Gastroesophageal sphincter (tissue), 4 donors: ENCODE measurements at regions not wholly inside any gene's neighbourhood (a gene's known extent, or its start where the extent isn't known, plus 50 kb on each side); places are given as distances from the start of the nearest gene placed in this dataset.

ENCODE experiments used
- ATAC-seq: fragments of 150-250 bp; one replicate; pipeline ENCODE4 v1.9.1; 2016; ENCODE audit warnings: mild to moderate bottlenecking, moderate library complexity
- H3K27ac ChIP-seq, 4 donors: fragments of 200-600 bp; sonication (generic) in 3 of 4; 1 replicate in 3 of 4; 2 replicates in 1 of 4; pipeline ENCODE4 v1.5.1; 2016 to 2019
- H3K27me3 ChIP-seq: fragments of 200-600 bp; sonication (generic); one replicate; pipeline ENCODE4 v1.5.1; 2019
- H3K36me3 ChIP-seq, 2 donors: fragments of 200-600 bp; sonication (generic); one replicate each; pipeline ENCODE4 v1.5.1; 2019; ENCODE audit warnings: control low read depth in 1 of 2
- H3K4me1 ChIP-seq, 3 donors: fragments of 200-600 bp; sonication (generic); 1 replicate in 2 of 3; 2 replicates in 1 of 3; pipeline ENCODE4 v1.5.1; 2016 to 2019; ENCODE audit warnings: control low read depth in 2 of 3
- H3K4me3 ChIP-seq, 2 donors: fragments of 200-600 bp; sonication (generic); one replicate each; pipeline ENCODE4 v1.5.1; 2019; ENCODE audit warnings: mild to moderate bottlenecking in 1 of 2, moderate library complexity in 1 of 2
- H3K9me3 ChIP-seq, 3 donors: fragments of 200-600 bp; sonication (generic); one replicate each; pipeline ENCODE4 v1.5.1; 2017 to 2019; ENCODE audit warnings: control low read depth in 2 of 3
- EP300 ChIP-seq: sonication (generic); formaldehyde crosslinking; IDR thresholded peaks from one replicate; pipeline ENCODE4 v1.6.1; 2017; ENCODE audit warnings: antibody characterized with exemption, mild to moderate bottlenecking
- POLR2A ChIP-seq, 2 donors: fragments of 450-650 bp; IDR thresholded peaks; one replicate each; pipeline ENCODE4 v1.6.1; 2017; ENCODE audit warnings: antibody characterized with exemption in 2 of 2, mild to moderate bottlenecking in 2 of 2, moderate library complexity in 1 of 2
- POLR2AphosphoS5 ChIP-seq: sonication (generic); formaldehyde crosslinking; IDR thresholded peaks from one replicate; pipeline ENCODE4 v1.6.1; 2017; ENCODE audit warnings: antibody characterized with exemption
- WGBS, 2 donors: methylation state at CpG; one replicate each; pipeline ENCODE4 v1.1.5; 2018; ENCODE audit warnings: low coverage in 1 of 2; 5-methylcytosine and 5-hydroxymethylcytosine counted together
- TF ChIP-seq, protein P1 (sequence below), 4 experiments: fragments of 200-600 bp in 2 of 4; fragments of 450-650 bp in 2 of 4; sonication (generic) in 1 of 4; IDR thresholded peaks; one replicate each; pipeline ENCODE4 v1.5.1; 2017 to 2019; ENCODE audit warnings: antibody characterized with exemption in 4 of 4, mild to moderate bottlenecking in 2 of 4, moderate library complexity in 2 of 4

GRCh38 chr11:71304045-71304444 is 51.7 kb upstream of the SHANK2 start:
- no peaks in the 10 kb centered on the region for H3K9me3 ChIP-seq
- no peaks in the 10 kb centered on the region for H3K4me1 ChIP-seq
- TF ChIP-seq, protein P1, sequence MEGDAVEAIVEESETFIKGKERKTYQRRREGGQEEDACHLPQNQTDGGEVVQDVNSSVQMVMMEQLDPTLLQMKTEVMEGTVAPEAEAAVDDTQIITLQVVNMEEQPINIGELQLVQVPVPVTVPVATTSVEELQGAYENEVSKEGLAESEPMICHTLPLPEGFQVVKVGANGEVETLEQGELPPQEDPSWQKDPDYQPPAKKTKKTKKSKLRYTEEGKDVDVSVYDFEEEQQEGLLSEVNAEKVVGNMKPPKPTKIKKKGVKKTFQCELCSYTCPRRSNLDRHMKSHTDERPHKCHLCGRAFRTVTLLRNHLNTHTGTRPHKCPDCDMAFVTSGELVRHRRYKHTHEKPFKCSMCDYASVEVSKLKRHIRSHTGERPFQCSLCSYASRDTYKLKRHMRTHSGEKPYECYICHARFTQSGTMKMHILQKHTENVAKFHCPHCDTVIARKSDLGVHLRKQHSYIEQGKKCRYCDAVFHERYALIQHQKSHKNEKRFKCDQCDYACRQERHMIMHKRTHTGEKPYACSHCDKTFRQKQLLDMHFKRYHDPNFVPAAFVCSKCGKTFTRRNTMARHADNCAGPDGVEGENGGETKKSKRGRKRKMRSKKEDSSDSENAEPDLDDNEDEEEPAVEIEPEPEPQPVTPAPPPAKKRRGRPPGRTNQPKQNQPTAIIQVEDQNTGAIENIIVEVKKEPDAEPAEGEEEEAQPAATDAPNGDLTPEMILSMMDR (IDR thresholded peaks at IDR 0.05), result no peak
- no peak for TF ChIP-seq POLR2A (IDR thresholded peaks at IDR 0.05)
- no CpG with 5 or more reads among the region's 1 CpG for WGBS, 2 donors
- H3K27ac ChIP-seq, result no peak overlapping the region
- no peaks in the 10 kb centered on the region for H3K36me3 ChIP-seq
- ATAC-seq, result no peak
- H3K27me3 ChIP-seq, result peaks cover 46% of the 10 kb centered on the region
- no peak overlapping the region for H3K4me3 ChIP-seq

GRCh38 chr11:71302911-71303310 is 50.5 kb upstream of the SHANK2 start:
- Histone ChIP-seq H3K4me1 (no peaks in the 10 kb centered on the region), H3K9me3 (no peaks in the 10 kb centered on the region), H3K36me3 (no peaks in the 10 kb centered on the region), H3K4me3 (no peak overlapping the region), H3K27ac (no peak overlapping the region), H3K27me3 (peaks cover 58% of the 10 kb centered on the region)
- 75% methylated on average over 2 of the region's 2 CpGs; no CpG with 5 or more reads in 1 of the 2 donors for WGBS, 2 donors
- no peak for ATAC-seq
- TF ChIP-seq POLR2AphosphoS5, result no peak
- TF ChIP-seq, protein P1 (IDR thresholded peaks at IDR 0.05), result no peak

- Histone ChIP-seq H3K36me3 (no peaks in the 10 kb centered on the region), H3K4me1 (no peaks in the 10 kb centered on the region), H3K27ac (no peak overlapping the region), H3K9me3 (no peaks in the 10 kb centered on the region), H3K27me3 (peaks cover 59% of the 10 kb centered on the region), H3K4me3 (no peak overlapping the region)
- ATAC-seq, result no peak
- TF ChIP-seq, protein P1 (IDR thresholded peaks at IDR 0.05), result no peak
- TF ChIP-seq POLR2AphosphoS5, result no peak
- TF ChIP-seq EP300, result no peak
- no peak for TF ChIP-seq POLR2A (IDR thresholded peaks at IDR 0.05)
- 60 to 100% methylated on average over 1 of the region's 1 CpG for WGBS, 2 donors
These were observed 50.1 kb upstream of the SHANK2 start for GRCh38 chr11:71302534-71302909.
